WI38 (cell line): ENCODE measurements at regions not wholly inside any gene's neighbourhood (a gene's known extent, or its start where the extent isn't known, plus 50 kb on each side); places are given as distances from the start of the nearest gene placed in this dataset.

Experiments used
- H3K4me3 ChIP-seq: 2 replicates; pipeline ENCODE4 v1.5.1; 2011; ENCODE audit warnings: low read depth, mild to moderate bottlenecking, control low read depth, low read length
- CTCF ChIP-seq: IDR thresholded peaks from 2 replicates; pipeline ENCODE4 v1.5.1; 2012; ENCODE audit warnings: low read depth, mild to moderate bottlenecking, control low read depth, low read length

GRCh38 chr2:145753966-145754365 is 1234.0 kb upstream of the ZEB2 start:
- H3K4me3 ChIP-seq: no peak overlapping the region
- no peak for TF ChIP-seq CTCF

GRCh38 chr2:145753041-145753608 is 1233.2 kb upstream of the ZEB2 start:
- H3K4me3 ChIP-seq: no peak overlapping the region
- TF ChIP-seq CTCF: no peak

GRCh38 chr2:145752091-145752806 is 1232.3 kb upstream of the ZEB2 start:
- peak; percentile 53 for TF ChIP-seq CTCF
- no peak overlapping the region for H3K4me3 ChIP-seq

- no peak for TF ChIP-seq CTCF
- H3K4me3 ChIP-seq: no peak overlapping the region
Measured at GRCh38 chr2:145751629-145752028, 1231.7 kb upstream of the ZEB2 start.

GRCh38 chr2:145751155-145751554 is 1231.2 kb upstream of the ZEB2 start:
- H3K4me3 ChIP-seq: no peak overlapping the region
- TF ChIP-seq CTCF: no peak

- no peak for TF ChIP-seq CTCF
- H3K4me3 ChIP-seq: no peak overlapping the region
Measured at GRCh38 chr2:145750612-145751011, 1230.7 kb upstream of the ZEB2 start.

- no peak overlapping the region for H3K4me3 ChIP-seq
- no peak for TF ChIP-seq CTCF
Measured at GRCh38 chr2:145750144-145750543, 1230.2 kb upstream of the ZEB2 start.
